ENCODE measurements at regions not wholly inside any gene's neighbourhood (a gene's known extent, or its start where the extent isn't known, plus 50 kb on each side); places are given as distances from the start of the nearest gene placed in this dataset.
"Not testable (repeated sequence)": the region's sequence is repeated elsewhere in the genome, so short reads cannot be mapped to it uniquely, and the experiment has no call there.

DNA sequence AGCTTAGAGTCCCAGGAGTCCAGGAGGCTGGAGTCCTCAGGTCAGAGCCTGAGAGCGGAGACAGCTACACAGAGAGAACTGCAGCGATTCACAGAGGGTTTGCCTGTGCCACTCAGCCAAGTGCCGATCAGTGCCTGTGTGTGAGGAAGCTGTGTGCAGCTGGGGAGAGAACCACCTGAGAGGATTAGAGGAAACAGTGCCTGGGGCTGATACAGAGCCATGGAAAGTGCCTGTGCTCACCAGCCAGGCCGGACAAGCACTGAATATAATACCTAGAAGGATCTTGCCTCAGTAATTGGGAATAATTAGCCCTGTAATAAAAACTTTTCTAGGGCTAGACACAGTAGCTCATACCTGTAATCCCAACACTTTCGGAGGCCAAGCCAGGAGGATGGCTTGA, 134.7 kb downstream of the ARHGAP11B start:
- not testable (repeated sequence) for DNase-seq (ENCODE audit: low read depth)

DNA sequence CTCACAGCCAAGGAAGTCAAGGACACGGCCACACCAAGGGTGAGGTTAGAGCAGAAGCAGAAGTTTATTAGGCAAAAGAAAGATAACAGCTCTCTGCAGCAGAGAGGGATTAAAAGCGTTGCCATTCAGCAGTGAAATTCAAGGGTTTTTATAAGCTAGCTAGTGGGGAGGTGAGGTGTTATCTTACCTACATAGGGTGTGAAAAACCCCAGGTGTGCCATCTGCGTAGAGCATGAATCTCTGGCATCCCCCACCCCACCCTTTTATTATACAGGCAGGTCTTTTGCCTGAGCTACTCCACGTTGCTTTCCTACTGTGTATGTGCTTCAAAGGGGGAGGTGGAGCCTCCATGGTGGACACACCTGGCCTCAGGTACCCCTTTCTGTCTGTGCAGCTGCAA, 135.4 kb downstream of the ARHGAP11B start:
- not testable (repeated sequence) for DNase-seq (ENCODE audit: low read depth)

DNA sequence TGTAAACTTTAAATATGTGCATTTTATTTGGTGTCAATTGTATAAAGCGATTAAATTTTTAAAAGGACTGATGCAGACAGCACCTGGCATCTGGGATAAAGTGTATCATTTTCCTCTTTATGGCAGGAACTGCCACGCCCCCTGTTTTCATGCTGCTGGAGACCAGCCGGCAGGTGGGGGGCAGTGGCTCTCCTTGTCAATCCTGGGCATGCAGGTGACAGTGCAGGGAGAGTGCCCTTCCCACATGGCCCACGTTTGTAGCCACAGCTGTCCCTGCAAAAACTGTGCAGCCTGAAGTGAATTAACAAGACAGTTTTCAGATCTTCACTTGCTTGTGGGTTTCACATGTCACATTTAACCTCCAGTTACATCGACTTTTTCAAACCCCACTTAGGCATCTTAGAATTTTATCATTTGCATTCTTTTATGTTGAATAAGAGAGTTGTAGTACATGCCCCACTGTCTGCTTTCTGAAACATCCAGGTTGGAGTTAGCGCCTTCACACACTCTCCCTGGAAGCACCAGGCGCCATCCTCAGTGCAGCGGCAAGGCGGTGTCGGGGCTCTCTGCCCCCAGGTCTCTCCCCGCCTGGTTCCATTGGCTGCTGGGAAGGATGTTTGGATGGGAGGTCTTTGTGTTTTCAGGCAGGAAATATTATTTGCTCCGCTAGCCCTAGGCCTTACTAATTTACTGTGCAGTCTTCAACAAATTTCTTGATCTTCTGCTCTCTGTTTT, 134.2 kb upstream of the FAN1 start:
- DNase-seq (ENCODE audit: low read depth): not testable (repeated sequence)

DNA sequence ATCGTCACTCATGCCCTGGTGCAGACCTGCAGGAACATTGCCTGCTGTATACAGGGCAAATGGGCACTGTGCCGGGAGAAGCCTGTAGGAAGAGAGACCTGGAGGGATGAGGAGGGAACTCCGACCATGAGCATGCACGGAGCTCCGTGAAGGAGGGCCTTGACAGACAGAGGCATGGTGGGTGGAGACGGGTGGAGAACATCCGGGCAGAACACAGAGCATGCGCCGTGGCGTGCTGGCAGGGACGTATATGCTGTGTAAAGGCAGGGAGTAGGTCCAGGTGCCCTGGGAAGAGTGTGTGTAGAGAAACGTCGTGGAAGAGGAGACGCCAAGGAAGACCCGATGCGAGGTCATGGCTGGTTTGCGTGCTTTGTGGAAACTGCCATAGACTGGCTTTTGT, 133.0 kb upstream of the FAN1 start:
- no peak for DNase-seq (ENCODE audit: low read depth)

DNA sequence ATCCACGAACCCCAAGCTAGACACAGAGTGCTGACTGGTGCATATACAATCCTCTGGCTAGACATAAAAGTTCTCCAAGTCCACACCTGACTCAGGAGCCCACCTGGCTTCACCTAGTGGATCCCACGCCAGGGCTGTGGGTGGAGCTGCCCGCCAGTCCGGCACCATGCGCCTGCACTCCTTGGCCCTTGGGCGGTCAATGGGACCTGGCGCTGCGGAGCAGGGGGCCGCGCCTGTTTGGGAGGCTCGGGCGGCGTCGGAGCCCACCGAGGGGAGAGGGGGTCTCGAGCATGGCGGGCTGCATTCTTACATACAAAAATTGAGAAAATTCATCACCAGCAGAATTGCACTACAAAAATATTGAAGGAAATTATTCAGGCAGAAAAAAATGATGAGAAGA, 120.7 kb upstream of the FAN1 start:
- no peak for DNase-seq (ENCODE audit: low read depth)

DNA sequence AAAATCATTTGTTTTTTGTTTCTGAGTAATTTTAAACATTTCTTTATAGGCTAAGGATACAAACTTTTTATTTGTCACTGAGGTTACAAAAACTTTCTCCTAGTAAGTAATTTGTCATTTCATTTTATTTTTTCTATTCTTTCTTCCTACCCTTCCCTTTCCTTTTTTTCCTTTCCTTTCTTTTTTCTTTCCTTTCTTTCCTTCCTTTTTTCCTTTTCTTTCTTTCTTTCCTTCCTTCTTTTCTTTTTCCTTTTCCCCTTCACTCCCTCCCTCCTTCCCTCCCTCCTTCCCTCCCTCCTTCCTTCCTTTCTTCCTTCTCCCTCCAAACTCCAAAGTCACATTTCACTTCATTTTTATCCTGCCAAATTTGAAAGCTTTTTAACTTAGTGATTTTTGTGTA, 115.1 kb upstream of the FAN1 start:
- DNase-seq (ENCODE audit: low read depth): no peak

DNA sequence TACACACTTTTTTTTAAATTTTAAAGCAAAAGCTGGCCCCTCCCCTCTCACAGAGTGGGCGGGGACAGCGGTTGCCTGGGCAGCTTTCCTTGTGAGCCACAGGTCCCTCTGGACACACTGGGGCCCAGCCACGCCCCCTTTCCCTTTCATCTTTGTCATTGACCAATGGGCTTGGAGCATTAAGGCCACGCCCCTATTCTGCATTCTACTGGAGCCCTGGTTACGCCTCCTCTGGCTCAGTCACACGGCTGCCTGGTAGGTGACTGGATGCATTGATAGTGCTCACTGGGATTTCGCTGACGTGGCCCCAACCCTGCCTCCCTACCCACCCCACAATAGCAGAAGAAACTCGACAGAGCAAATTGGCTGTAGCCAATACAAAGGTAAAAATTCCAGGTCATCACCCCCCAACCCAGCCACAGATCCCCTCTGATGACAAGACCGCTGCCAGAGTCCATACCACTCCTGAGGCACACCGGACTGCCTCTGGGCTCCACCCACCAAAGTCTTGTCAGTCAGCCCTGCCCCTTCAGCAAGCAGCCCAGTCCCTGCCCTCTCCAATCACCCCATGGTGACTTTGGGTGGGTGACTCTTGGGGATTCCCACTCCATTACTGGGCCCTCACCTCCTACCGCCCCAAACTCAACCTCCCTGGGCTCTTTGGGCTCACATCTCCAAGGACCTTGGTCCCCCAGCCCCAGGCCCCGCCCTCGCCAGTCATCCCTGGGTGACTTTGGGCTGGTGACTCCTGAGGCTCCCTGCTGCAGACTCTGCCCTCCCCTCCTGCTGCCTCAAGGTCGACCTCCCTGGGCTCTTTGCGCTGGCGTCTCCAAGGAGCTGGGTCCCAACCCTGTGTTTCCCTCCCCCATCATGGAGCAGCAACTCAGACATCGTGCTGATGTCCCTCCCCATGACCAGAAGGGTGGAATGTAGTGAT, 112.2 kb upstream of the FAN1 start:
- no peak for DNase-seq (ENCODE audit: low read depth)

DNA sequence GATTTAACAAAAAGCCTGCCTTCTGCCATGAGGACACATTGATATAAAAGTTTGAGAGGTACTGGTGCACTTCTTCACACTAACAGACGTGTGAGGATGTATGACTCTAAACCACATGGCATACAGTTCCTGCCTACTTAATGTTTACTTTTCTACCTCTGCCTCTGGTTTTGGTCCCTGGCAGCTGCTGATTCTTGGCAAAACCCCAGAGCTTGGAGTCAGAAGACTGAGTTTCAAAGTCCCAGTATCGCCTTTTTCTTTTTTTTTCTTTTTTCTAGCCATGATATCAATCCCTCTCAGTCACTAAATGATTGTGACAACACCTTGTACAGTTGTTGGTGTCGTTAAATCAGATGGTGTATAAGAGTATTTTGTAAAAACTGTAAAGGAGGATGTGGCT, 110.9 kb upstream of the FAN1 start:
- DNase-seq (ENCODE audit: low read depth): not testable (repeated sequence)

DNA sequence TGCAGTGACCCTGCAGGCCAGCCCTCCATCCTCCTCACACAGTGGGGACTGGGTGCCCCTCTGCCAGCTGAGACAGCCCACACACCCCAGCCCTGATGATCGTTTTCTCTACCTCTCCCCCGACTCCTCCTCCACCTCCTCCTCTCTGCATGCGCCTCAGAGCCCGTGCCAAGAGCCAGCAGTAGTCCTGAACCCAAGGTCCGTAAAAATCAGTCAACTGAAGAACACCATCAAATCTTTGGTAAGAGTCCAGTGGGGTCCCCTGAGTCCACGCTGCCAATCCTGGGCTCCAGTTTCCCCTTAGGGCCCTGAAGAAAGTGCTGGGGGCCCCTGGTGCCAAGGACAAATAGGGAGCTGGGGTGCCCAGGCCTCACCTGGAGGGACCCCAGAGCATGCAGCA, 109.3 kb upstream of the FAN1 start:
- DNase-seq (ENCODE audit: low read depth): no peak

DNA sequence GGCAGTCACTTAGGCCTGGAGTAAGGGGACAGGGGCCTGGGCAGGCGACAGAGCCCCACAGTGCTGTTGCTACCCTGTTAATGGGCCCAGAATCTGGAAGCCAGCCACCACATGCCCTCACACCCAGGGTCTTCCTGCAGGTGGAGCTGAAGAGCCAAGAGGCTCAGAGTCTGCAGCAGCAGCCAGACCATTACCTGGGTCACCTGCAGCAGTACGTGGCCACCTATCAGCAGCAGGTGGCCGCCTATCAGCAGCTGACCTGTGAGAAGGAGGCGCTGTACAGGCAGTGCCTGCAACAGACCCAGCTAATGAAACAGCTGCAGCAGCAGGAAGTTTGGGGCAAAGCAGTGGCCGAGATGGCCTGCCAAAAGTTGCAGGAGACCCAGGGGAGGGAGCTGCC, 104.2 kb upstream of the FAN1 start:
- DNase-seq (ENCODE audit: low read depth): not testable (repeated sequence)

DNA sequence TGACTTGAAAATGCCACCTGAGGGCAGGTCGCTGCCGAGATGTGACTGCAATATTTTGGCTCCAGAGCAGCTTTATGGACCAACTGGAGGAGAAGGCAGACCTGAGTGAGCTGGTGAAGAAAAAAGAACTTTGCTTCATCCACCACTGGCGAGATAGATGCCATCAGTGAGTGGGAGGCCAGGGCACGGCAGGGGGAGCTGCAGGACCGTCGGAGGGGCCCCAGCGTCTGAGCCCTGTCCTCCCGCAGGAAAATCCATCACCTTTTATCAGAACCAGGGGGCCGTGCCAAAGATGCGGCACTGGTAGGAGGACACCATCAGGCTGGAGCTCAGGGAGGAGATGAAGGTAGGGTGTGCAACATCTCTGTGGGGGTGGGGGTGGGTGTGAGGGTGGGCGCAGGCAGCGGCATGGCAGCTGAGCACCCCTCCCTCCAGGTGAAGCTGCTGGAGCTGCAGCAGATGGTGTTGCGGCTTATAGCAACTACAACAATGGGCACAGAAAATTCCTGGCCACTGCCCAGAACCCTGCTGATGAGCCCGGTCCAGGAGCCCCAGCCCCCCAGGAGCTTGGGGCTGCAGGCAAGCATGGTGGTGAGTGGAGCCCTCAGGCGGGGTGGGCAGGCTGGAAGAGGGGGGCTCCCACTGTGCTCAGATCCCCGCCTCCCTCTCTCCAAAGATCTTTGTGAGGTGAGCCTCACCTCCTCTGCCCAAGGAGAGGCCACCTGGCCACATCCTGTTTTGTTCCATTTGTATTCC, 102.4 kb upstream of the FAN1 start:
- DNase-seq (ENCODE audit: low read depth): not testable (repeated sequence)

DNA sequence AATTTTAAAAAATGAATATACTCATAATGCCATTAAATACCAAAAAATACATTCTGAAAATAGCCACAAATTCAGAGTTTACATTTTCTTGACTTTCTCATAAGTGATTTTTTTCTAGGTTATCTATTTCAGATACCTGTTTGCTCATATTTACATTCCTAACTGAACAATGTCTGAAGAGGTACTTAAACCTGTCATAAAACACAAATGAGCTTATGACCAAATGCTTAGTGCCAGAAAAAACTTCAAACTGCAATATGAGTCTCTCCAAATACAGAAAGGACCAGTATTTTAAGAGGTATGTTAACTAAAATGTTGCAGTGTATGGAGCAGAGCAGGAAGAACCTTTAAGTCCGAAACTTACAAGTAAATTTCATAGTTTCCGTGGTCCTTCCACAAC, 101.7 kb upstream of the FAN1 start:
- not testable (repeated sequence) for DNase-seq (ENCODE audit: low read depth)

DNA sequence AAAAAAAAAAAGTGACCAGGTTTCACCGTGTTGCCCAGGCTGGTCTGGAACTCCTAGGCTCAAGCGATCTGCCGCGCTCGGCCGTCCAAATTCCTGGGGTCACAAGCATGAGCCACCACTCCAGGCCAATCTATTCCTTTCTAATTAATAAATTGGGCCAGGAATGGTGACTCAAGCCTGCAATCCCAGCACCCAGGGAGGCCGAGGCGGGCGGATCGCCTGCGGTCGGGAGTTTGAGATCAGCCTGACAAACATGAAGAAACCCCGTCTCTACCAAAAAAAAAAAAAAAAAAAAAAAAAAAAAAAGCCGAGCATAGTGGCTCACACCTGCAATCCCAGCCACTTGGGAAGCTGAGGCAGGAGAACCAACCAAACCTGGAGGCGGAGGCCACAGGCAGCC, 100.0 kb upstream of the FAN1 start:
- DNase-seq (ENCODE audit: low read depth): not testable (repeated sequence)

DNA sequence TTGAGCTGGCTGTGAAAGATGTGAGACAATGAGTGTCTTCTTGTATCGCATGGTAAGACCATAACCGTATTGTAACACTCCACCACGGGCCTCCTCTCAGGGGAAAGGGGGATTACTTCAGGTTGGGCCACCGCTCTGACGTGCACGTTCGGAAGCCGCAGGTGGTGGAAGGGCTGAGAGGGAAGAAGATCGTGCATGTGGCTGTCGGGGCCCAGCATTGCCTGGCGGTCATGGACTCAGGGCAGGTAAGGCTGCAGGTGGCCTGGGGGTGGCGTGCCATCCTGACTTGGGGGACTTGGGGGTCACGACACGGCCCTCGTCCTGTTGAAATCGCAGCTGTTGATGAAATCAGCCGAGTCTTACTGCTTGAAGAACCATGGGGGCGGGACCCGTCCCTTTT, 87.3 kb upstream of the FAN1 start:
- DNase-seq (ENCODE audit: low read depth): no peak

DNA sequence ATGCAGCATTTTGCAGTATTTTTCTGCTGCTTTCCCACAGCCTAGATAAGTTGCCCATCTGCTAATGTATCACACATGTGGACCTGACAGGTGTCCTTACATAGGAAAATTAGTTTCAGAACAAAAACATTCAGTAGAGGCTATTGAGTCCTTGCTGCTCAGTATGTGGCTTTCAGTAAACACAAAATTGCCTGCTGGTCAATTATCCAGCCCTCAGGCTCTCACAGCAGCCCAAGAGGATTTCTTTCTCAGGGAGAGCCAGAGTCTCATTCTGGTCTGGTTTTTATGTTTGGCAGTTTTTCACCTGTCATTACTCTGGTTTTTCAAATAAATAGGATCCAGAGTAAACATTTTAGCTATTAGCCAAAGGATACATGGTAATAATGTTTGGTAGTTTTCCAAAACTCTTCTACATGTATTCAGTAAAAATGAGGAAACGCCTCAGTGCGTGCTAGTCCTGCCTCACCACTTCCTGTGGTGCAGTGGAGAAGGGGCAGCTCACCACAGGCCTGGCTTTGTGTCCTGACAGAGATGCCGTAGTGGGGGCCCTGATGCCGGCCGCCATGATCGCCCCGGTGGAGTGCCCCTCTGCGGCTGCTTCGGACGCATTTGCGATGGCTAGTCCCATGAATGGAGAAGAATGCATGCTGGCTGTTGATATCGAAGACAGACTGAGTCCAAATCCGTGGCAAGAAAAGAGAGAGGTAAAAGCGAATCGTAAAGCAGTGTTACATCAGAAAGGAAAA, 80.5 kb upstream of the FAN1 start:
- DNase-seq (ENCODE audit: low read depth): not testable (repeated sequence)

DNA sequence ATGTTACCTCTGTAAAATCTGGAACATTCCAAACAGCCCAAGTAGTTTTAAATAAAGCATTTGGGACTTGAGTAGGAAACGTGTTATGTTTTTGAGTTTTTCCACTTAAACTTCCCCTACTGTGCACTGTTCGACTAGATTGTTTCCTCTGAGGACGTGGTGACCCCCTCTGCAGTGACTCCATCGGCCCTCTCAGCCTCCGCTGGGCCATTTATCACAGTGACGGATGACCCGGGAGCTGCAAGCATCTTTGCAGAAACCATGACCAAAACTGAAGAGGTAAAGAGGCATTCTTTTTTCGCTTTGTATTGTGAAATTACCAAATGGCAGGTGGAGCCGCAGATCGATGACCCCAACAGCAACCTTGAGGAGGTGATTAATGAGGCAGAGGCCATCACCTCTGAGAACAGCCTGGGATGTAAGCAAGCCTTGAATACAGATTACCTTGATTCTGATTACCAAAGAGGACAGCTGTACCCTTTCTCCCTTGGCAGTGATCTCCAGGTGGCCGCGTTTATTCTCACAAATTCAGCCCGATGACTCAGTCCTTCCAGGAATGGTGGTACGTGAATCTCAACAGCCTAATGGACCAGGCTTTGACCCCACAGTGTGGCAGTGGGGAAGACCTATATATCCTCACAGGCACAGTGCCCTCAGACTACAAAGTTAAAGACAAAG, 79.1 kb upstream of the FAN1 start:
- DNase-seq (ENCODE audit: low read depth): no peak

DNA sequence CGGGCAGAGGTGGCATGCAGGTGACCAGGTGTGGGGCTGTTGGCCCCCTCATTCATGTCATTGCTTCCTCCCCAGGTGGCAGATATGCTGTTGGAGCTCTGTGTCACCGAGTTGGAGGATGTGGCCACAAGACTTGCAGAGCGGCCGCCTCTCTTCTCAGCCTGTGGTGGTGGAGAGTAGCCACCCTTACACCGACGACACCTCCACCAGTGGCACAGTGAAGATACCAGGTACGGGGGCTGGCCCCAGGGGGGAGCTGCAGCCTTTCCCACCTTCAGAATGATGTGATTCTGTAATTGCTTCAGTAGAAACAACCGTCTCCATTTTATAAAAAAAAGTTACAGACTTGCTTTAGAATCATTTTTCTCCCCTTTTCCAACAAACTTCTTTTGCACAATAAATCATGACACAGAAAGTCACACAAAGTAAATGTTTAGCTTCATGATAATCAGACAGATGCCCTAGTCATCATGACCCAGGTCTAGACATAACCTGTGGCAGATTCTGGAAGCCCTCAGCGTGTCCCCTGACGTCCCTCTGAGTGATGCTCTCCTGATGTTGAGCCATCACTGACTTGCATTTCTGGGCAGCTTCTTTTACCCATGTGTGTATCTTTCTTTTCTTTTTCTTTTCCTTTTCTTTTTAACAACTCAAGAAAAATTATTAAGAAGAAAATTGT, 76.0 kb upstream of the FAN1 start:
- DNase-seq (ENCODE audit: low read depth): no peak

DNA sequence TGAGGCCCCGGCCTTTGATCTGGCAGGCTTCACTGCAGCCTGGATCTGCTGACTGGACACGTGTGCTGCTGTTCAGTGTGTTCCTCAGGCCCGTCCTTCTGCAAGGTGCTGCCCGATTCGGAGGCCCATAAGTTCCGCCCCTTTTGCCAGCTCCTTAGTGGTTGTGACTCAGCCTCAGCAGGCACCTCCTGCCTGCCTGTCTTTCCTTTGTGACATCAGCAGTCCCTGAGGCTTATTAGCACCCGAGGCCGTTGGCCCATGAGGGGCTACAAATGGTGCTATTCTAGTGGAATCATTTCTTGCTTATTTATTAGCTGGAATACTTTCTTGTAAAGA, 75.4 kb upstream of the FAN1 start:
- not testable (repeated sequence) for DNase-seq (ENCODE audit: low read depth)

DNA sequence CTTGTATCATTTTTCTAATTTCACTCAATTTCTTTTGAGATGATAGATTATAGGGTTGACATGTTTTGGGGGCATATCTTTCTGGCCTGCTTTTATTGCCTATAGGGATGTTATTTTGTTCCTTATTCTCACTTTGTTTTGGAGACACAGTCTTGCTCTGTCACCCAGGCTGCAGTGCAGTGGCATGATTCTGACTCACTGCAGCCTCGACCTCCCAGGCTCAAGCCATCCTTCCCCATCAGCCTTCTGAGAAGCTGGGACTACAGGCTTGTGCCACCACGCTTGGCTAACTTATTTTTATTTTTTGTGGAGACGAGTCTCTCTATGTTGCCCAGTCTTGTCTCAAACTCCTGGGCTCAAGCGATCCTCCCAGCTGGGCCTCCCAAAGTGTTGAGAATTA, 72.8 kb upstream of the FAN1 start:
- DNase-seq (ENCODE audit: low read depth): no peak

DNA sequence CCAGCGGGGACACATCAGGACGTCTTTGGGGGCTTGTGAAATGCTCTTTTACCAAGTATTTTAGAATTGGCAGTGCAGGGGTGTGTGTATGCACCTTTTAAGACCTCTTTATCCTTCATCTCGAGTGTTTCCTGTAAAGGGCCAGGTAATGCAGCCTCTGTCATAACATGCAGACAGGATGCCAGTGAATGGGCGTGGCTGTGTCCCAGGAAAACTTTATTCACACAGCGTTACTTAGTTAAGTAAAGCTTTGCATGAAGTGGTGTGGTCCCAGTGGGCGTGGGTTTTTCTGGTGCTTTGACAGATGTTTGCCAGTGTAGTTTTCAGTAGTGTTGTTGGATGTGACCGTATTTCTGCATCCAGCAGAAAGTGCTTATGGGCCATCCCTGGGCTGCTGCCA, 70.3 kb upstream of the FAN1 start:
- not testable (repeated sequence) for DNase-seq (ENCODE audit: low read depth)

DNA sequence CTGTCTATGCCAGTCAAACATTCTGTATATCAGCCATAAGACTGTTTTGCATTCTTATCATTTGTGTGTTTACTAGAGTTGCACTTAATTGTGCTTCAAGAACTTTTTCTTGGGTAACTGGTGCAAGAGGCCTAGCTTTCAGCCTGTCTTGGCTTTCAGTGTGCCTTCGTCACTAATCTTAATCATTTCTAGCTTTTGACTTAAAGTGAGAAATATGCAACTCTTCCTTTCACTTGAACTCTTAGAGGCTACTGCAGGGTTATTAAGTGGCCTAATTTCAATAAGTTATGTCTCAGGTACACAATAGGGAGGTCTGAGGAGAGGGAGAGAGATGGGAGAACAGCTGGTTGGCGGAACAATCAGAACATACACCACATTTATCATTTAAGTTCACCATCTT, 62.1 kb upstream of the FAN1 start:
- not testable (repeated sequence) for DNase-seq (ENCODE audit: low read depth)

All from T-helper 22 cell (primary cell).